NCI-H1930 (cell line): ENCODE measurements at regions not wholly inside any gene's neighbourhood (a gene's known extent, or its start where the extent isn't known, plus 50 kb on each side); places are given as distances from the start of the nearest gene placed in this dataset.

ENCODE experiments used
- DNase-seq, 2 experiments: peaks; one replicate each; lab custom pipeline; 2025; lab: John Stamatoyannopoulos, UW

DNA sequence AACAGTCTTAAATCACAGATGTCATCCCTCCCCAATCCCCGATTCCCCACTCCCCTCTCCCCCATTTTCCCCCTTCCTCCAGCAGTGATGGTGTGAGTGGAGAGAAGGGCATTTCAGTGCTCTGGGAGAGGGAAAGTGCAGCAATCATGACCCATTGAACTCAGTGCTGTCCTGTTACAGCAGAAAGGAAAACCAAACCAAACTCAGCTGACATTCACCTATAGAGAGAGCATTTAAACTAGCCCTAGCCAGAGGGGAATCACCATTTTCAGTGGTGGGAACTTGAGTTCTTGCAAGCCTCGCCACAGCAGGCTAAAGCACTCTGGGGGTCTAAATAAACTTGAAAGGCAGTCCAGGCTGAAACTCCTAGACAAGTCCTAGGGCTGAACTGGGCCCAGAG, 129.9 kb upstream of the COL21A1 start:
- DNase-seq, result no peak

DNA sequence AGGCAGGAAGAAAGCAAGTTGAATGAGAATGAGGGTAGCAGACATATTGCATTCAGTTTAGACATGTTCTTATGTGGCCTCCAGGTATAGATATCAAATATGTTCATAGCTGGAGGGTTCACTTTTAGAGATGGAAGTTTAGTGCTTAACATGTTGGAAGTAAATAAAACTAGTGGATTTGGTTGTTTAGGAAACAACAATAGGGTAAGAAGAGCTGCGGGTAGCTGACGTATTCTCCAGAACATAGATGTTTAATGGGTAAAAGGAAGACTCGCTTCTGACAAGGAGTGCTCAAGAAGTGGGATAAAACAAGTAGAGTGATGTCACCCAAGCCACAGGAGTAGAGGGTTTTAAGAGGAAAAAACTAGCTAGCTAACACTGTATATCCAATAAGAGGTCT, 128.4 kb upstream of the COL21A1 start:
- no peak for DNase-seq

DNA sequence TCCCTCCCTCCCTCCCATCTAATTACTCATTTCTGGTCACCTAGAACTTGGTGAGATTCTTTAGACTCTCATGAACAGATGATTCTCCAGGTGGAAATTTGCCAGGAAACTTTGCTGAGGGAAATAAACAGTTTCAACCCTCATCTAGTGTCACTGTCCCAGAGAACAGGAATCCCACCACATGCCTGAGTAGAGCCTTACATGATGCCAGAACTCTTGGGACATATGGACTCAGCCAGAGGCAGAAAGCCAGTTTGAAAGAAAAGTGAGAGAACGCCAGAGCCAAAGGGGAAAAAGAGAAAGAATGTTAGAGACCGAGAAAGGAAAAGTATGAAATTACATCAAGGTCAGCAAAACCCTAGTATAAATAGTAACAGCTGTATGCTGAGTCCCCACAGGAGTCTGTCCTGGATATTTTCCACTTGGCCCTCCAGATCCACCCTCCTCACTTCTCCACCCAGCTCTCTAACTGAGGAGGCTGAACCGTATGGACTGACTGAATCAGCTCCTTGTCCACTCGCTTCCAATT, 127.5 kb upstream of the COL21A1 start:
- DNase-seq, result no peak

DNA sequence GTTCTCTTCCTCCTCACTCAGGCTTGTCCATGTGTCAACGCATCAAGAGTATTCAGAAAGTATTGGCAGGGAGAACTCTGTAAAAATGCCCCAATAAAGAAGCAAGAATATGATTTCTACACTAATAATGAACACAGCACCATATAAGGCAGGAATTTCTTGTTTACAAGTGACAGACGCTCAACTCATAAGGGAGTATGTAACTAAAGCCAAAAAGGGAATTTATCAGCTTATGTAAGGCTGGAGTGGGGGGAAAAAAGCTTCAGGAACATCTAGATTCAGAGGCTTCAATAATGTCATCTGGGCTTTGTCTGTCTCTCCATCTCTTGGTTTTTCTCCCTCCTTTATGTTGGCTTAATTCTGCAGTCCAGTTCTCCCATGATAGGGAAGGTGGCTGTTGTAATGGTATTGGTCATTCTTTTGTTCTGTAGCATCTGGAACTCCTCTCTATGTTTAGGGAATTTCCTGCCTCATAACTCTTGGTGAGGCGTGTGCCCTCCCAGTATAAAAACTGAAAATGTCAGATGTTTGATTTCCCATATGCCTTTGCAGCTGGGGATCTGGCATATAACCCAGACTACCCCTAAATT, 125.1 kb upstream of the COL21A1 start:
- DNase-seq, result no peak

DNA sequence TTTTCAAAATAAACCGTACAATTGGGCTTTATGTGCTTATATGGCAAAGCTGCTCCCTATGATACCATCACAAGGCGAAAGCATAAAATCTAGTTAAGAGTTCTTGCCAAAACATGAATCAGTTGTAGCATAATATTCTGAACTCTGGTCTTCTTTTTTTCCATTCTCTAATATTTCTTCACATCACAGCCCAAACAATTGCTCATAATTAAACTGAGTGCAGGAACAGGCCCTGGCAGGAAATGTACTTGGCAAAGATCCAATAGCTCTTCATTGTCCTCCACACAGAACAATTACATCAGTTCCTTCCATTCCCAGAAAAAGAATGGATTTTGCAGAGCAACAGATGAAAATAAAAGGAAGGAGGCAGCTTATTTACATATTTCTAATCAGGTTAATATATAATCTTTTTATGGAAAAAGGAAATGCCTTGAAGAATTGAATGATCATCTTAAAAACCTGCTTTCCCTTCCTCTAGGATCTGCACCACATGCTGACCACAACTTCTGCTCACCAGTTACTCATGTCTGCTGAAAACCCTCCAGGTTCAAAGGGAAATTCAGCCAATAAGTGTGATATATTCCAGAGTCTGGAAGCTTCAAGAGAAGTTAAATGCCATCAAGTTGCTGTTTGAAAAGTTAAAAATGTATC, 123.3 kb upstream of the COL21A1 start:
- peak; percentile 19 to 47 for DNase-seq

DNA sequence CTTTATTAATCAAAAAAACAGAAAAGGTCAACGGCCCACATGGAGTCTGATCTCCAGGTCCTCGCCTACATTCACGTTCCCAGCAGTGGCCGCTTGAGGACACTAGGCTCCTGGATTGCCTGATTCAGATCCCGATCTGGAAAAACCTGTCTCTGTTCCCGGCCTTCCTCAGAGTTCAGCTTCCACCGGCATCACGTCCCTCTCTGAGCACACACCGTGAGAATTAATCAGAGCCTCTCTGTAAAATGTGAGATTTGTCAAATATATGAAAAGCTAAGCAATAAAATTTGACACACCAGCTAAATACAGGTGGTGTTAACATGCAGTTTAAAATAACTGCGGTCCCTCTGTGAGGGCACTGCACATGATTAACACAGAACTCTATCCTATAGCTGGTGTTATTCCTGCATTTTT, 122.8 kb upstream of the COL21A1 start:
- peak; percentile 73 to 78 for DNase-seq

DNA sequence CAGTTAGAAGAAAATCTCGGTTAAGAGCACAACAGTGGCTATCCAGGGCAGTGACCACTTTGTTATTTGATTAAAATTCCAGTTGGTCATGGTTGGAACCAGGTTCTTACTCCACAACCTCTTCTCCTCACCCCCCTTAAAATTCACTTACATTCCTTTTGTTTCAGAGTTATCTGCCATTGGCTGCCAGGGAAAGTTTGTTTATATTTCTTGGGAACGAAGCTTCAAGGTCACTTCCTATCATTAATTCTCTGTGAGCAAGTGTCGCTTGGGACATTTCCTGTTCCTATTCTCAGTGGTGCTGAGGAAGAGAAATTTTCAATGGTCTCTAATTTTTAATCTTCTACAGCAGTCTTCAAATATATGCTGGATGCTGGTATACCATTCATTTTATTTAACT, 121.1 kb upstream of the COL21A1 start:
- DNase-seq, result no peak

DNA sequence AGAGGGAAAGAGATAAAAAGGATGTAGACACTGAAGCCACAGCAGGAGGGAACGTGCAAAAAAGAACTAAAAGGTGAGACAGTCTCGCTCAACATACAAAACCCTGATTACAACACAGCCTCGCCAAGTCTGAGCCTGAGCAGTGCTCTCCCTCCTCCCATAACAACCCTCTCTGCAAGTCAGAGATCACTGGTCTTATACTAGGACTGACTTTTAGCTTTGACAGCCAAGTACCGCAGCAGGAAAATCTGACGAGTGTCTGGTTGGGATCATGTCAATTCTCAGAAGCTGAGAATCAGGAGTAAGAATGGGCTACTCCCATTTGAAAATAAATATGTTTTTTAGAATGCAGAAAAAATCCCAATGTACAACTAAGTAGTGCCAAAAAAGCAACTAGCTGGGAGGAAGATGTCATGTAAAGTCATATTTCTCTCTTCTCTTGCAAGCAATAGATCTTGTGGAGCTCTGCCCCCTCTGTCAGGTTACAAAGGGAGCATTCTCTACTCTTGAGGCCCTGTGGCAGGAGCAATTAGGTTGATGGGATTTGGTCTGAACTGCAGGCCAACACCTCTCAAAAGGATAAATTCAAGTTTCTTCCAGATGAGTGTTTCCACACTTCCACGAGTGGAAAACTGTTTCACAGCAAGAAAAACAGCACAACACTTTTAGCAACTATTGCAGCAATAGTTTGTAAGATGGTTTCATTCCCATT, 118.9 kb upstream of the COL21A1 start:
- DNase-seq, result no peak

DNA sequence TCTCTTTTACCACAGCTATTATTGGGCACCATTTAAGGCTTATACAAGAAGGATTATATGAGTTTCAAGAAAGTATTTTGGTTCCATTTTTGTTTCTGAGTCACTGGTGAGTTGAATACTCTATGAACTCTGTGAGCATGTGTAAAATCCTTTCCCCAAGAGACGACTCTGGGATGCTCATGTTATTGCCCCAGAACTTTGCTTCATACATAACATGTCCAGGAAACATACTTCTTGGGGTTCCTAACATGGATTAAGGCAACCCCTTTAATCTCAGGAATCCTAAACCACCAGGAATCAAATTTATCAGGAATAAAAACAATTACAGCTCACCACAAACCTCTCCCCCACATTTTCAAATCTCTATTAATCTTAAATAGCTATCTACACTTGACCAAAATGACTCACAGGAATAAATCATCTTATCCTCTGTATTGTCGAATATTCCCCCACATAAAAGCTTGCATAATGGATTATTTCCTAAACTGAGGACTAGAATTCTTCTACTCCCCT, 117.5 kb upstream of the COL21A1 start:
- DNase-seq, result no peak

DNA sequence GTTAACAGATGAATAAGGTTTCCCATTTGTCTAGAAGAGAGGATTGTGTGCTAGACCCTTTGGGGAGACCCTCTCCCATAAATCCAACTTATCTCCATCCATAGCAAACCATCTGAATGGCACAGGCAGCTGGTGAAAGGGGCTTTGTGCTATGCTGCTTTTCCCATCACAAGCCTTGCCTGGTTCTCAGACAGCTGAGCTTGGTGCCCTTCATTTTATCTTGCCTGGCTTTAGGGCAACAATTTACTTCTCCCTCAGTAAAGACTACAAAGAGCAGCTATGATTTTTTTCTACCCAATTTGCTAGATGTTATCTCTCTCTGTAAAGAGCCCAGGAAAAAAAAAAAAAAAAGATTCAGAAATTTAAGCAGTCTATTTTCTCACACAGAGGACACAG, 117.0 kb upstream of the COL21A1 start:
- peak; percentile 49 to 91 for DNase-seq

DNA sequence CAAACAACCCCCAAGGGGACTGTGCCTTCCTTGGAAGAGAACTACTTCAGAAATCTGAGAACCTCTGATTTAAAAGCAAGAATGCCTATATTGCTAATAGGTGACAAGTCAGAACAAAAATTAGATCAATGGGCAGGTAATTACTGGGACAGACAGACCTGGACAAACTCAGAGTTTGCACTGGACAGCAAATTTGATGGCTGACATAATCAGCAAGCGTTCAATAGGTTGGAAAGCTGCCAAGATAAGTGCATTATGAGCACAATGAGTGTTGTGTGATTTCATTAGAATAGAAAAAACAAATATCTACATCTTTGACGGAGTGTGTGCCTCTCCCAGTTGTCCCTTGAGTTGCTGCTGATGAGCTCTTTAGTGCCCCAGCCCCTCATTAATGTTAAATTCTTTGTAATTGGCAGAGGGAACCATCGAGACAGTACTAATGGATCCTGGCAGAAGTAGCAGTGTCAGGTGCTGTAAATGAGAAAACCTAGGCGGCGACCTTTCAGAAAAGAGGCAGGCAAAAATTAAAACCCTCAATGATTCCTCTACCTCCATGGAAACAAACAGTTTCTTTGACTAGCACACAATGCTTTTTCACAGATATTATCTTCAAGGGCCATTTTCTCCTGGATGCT, 116.5 kb upstream of the COL21A1 start:
- DNase-seq, result peak; percentile 49 to 91

DNA sequence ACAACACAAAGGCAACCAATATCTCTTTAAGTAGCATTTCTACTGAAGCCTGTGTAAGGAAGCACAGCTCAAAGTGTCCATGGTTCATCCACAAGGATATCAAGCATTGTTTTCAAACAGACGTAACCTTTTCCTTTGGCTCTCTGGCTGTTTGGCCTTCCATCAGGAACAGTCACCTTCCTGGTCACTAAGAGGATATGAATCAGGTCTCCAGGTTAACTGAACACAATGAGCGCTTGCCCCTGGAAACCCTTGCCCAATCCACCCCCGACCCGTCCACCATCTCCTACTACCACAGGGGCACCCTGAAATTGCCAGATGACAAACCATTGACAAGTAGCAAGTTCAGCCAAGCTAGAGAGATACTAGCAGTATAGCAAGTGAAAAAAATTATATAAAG, 114.4 kb upstream of the COL21A1 start:
- no peak for DNase-seq

DNA sequence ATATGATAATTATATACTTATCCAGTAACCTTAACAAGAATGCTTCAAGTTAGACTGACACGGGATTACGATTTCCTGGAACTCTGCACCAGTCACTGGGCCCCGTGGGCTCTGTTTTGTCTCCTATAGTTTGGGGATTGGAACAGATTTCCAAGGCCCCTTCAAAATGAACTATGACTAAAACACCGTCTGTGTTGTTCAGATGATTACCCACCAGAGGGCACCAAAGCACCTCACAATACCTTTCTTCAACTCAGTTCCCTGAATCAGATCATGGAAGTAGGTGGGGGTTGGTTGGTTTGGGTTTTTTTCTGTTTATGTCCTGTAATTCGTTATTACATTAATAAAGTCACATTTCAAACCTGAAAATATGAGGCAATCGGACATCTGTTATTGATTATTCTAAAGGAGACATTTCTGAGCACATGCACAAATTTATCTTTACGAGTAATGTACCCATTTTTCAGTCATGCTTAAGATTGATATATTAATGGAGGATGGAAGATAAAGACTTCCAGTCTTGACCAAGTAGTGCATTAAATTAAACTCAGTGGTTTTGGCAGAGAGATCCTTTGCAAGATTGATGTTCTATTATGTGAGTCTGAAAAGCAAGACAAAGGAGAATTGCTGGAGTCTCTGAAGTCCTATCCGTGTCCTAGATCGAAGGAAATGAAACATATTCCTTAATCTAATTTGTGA, 112.0 kb upstream of the COL21A1 start:
- DNase-seq, result peak; percentile 58 to 66

DNA sequence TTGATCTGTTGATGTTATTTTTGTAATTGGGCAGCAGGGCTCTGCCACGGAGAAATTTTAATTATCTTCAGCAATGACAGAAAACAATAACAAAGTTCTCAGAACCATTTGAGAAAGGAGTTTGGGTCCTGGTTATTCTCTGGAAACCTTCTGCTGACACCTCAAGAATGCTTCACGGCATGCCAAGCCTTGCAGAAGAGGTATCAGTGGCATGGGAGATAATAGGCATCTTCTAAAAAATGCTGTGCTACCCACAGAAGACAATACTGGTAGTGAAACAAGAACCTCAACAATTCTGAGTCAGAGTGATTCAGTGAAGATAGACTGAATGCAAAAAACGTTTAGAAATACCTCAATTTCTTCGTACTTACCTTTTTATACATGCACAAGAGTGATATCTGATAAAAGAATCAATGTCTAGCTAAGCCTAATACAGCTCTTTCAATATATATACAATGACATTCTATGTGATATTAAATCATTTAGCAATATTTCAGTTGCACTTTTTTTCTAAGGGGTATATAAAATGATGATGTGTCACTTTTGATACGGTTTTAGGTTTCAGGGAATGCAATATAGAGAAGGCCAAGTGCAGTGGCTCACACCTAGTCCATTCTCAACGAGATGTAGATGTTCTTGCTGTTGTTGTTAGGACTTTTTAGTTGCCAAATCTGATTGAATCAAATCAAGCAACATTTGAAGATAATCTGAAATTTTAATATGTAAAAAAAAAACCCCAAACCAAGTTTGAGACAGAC, 110.4 kb upstream of the COL21A1 start:
- DNase-seq, result no peak

DNA sequence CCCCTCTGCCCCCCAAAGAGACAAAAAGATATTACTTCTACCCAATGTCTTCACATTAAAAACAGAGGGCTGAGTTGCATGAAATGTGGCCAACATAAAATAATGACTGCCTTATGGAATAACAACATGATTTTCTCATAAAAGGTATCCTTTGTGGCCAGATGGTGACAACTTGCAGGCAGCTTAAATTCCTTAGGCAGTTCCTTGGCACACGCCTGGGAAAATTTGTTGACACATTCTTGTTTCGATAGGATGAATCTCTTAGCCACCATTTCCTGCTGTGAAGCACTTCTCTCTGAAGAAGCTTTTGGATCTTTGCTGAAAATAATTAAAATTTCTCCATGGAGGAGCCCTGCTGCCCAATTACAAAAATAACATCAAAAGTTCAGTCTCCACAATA, 109.0 kb upstream of the COL21A1 start:
- DNase-seq, result no peak

DNA sequence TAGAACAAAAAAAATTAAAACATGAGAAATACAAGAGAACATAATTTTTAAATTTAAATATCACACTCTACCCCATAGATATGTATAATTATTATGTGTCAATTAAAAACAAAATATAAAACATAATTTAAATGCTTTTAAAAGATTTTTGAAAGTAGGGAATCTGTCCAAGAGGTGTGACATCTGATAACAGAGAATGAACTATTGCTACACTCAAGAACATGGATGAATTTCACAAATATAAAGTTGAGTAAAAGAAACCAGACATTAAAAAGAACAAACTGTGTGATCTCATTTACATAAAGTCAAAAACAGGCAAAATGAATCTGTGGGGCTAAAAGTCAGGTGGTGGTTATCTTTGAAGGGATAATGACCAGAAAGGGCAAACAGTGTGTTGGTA, 106.5 kb upstream of the COL21A1 start:
- no peak for DNase-seq

DNA sequence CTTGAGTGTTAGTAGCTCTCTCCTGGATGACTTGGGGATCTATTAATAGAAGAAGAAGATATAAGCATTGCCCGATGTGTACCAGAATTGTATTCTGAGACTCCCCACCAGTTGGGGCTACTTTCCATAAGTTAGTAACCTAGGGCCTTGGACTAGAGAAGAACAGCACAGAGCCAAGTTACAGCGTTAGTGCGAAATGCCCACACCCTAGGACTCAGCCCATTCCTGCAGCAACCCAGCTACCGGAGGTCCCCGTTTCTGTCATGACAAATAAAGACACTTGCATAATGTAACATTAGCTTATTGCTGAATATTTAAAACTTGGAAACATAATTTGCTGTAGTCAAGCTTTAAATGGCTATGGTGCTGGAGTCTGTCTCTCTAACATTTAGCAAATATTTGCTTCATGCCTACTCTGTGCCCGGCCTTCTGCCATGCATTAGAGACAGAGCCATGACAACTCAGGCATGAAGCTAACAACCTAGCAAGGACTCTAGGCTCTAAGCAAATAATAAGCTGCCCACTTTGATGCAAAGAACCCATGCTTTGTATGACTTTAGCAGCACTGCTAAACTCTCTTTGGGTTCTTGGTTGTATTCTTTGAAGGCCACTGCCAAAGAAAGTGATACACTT, 103.4 kb upstream of the COL21A1 start:
- DNase-seq, result no peak

DNA sequence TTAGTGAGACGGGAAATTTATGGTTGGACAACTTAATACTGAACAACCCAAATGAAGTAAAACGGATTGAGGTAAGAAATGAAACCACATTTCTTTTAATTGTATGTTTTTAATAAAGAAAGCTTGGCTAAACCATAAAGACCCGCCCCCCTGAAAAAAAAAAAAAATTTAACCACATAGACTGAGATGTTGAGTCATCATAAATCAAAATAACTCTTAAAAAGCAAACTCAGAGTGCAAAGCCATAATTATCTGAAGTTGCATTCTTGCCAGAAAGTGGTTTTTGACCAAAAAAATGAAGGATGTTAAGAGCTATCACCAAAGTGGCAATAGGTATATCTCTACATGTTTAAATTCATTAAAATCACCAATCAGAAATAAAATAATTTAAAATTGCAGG, 101.8 kb upstream of the COL21A1 start:
- DNase-seq, result no peak

DNA sequence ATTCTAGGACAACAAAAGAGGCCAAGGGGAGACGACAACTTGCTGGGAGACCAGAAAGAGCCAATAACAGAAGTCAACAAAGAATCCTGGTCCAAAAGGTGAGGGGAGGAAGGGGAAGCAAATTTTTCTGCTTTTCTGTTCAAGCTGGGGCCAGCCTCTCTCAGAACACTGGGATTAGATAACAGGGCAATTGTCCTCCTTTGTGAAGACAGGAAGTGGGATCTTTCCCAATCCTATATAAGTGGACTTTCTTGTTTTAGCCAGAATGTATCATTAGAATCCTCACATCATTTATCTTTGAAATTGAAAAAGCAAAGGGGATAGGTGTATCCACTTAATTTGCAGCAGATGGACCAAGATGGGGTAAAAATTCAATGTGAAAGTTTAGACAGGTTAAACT, 101.2 kb upstream of the COL21A1 start:
- DNase-seq, result no peak

DNA sequence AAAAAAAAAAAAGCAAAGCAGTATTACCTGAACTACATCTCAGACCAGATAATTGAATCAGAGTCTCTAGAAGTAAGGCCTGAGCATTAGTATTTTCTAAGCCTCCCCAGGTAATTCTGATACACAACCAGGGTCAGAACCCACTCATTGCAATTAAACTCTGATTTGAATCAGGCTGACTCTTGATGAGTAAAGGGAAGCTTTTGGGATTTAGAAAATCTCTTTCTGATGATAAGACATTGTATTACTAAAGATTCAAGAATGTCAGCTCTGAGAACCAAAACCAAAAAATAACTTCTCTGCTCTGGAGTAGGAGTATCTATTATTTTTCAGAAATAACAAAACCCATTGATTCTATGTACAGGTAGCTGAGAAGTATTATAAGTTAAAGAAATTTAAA, 100.1 kb upstream of the COL21A1 start:
- no peak for DNase-seq

DNA sequence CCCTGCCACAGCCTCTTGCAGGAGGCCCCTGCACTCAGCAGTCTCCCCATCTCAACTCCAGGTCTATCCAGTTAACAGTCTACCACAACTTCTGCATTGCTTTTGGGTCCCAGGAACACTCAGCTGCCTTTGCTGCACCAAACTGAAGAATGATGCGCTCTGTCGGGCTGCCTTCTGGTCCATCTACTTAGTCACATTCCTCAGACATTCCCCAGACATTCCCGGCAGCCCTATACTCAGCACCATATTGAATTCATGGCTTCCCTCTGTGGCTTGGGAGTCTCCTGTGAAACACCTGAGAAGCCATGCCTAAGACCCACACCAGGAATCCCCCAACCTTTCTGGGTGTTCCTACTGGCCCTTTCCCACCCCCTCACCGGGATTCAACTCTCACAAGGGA, 99.6 kb upstream of the COL21A1 start:
- DNase-seq, result no peak
